Keratinocyte (primary cell): ENCODE measurements at regions not wholly inside any gene's neighbourhood (a gene's known extent, or its start where the extent isn't known, plus 50 kb on each side); places are given as distances from the start of the nearest gene placed in this dataset.
"Not testable (repeated sequence)": the region's sequence is repeated elsewhere in the genome, so short reads cannot be mapped to it uniquely, and the experiment has no call there.

ENCODE experiments used
- DNase-seq: peaks from one replicate; pipeline ENCODE4 v3.0.0-alpha.2; 2011; ENCODE audit warnings: low read depth, missing footprints, low spot score
- FAIRE-seq: peaks from 2 replicates; lab custom pipeline; 2011; peaks lifted over from hg19 to GRCh38; lab: Jason Lieb, UNC
- H2AFZ ChIP-seq: 2 replicates; pipeline ENCODE4 v1.6.0; 2012; ENCODE audit warnings: low read length, control low read depth, inconsistent platforms; ENCODE audit not compliant: control insufficient read depth
- H3K27ac ChIP-seq: 2 replicates; pipeline ENCODE4 v1.5.1; 2011; ENCODE audit warnings: low read length; ENCODE audit not compliant: control insufficient read depth, insufficient read depth
- H3K27me3 ChIP-seq: 3 replicates; pipeline ENCODE4 v1.6.0; 2011; ENCODE audit warnings: low read length; ENCODE audit not compliant: control insufficient read depth, insufficient read depth; ENCODE audit errors: extremely low read depth
- H3K36me3 ChIP-seq, 2 experiments: 2 replicates in 1 of 2; 3 replicates in 1 of 2; pipeline ENCODE4 v1.5.1; 2011; ENCODE audit warnings: low read length in 2 of 2, mild to moderate bottlenecking in 1 of 2; ENCODE audit not compliant: control insufficient read depth in 2 of 2, insufficient read depth in 2 of 2; ENCODE audit errors: extremely low read depth in 1 of 2
- H3K4me1 ChIP-seq: 3 replicates; pipeline ENCODE4 v1.5.1; 2011; ENCODE audit warnings: low read length; ENCODE audit not compliant: control insufficient read depth, insufficient read depth; ENCODE audit errors: extremely low read depth
- H3K4me2 ChIP-seq: 3 replicates; pipeline ENCODE4 v1.6.0; 2011; ENCODE audit warnings: low read depth, low read length; ENCODE audit not compliant: control insufficient read depth, insufficient read depth; ENCODE audit errors: extremely low read depth
- H3K4me3 ChIP-seq, 3 experiments: fragments of 200-600 bp in 1 of 3; sonication (generic) in 1 of 3; 2 replicates in 2 of 3; 3 replicates in 1 of 3; pipeline ENCODE4 v1.5.1; 2011 to 2016; ENCODE audit warnings: low read length in 3 of 3, mild to moderate bottlenecking in 3 of 3, control low read depth in 2 of 3, inconsistent platforms in 1 of 3, low read depth in 1 of 3, mixed read lengths in 1 of 3, mixed run types in 1 of 3, moderate library complexity in 1 of 3; ENCODE audit not compliant: control insufficient read depth in 2 of 3, insufficient read depth in 2 of 3; ENCODE audit errors: extremely low read depth in 1 of 3
- H3K79me2 ChIP-seq: 2 replicates; pipeline ENCODE4 v1.6.0; 2012; ENCODE audit warnings: low read length; ENCODE audit not compliant: control insufficient read depth, insufficient read depth
- H3K9ac ChIP-seq: 3 replicates; pipeline ENCODE4 v1.6.0; 2011; ENCODE audit warnings: low read length; ENCODE audit not compliant: control insufficient read depth, insufficient read depth; ENCODE audit errors: extremely low read depth
- H3K9me1 ChIP-seq: 3 replicates; pipeline ENCODE4 v1.6.0; 2011; ENCODE audit warnings: low read length; ENCODE audit not compliant: control insufficient read depth, insufficient read depth; ENCODE audit errors: extremely low read depth
- H3K9me3 ChIP-seq: 2 replicates; pipeline ENCODE4 v1.5.1; 2012; ENCODE audit warnings: low read depth, low read length; ENCODE audit not compliant: control insufficient read depth
- H4K20me1 ChIP-seq: 3 replicates; pipeline ENCODE4 v1.6.0; 2011; ENCODE audit warnings: low read length; ENCODE audit not compliant: control insufficient read depth, insufficient read depth; ENCODE audit errors: extremely low read depth
- CTCF ChIP-seq, 3 experiments: IDR thresholded peaks in 1 of 3; conservative IDR thresholded peaks in 1 of 3; optimal IDR thresholded peaks in 1 of 3; 2 replicates in 2 of 3; 3 replicates in 1 of 3; pipeline versions ENCODE3 to v1.5.1; 2011; ENCODE audit warnings: low read length in 3 of 3, mild to moderate bottlenecking in 3 of 3, moderate library complexity in 2 of 3, control low read depth in 1 of 3, inconsistent platforms in 1 of 3; ENCODE audit not compliant: insufficient read depth in 2 of 3; ENCODE audit errors: extremely low read depth in 1 of 3
- EZH2 ChIP-seq: IDR thresholded peaks from one replicate; pipeline ENCODE4 v1.6.1; 2012; ENCODE audit warnings: inconsistent platforms, mild to moderate bottlenecking, low read length, moderate library complexity
- dilution Hi-C: fragments of 300-500 bp; cut with MboI; formaldehyde crosslinking; loops from one replicate; pipeline ENCODE4 v1.7.0; 2020; ENCODE audit warnings: low sequenced_read_pairs; ENCODE audit not compliant: extremely low pct_ligation_motif_present

GRCh38 chr2:75431276-75431675 lies 129.5 kb downstream of the EVA1A start:
- TF ChIP-seq EZH2 (no peak), CTCF (optimal IDR thresholded peaks at IDR 0.05 in 1 of 3, IDR thresholded peaks at IDR 0.05 in 1 of 3, conservative IDR thresholded peaks at IDR 0.05 in 1 of 3; ENCODE audit: extremely low read depth in 1 of 3, insufficient read depth in 2 of 3, low read length in 3 of 3) (no peak)
- Histone ChIP-seq H3K27ac (no peak overlapping the region), H3K9me3 (no peaks in the 10 kb centered on the region), H3K4me2 (no peak overlapping the region), H3K79me2 (no peaks in the 10 kb centered on the region), H4K20me1 (no peaks in the 10 kb centered on the region), H3K36me3 (no peaks in the 10 kb centered on the region), H2AFZ (no peak overlapping the region), H3K9ac (no peak overlapping the region), H3K4me3 (no peak overlapping the region), H3K9me1 (no peaks in the 10 kb centered on the region), H3K4me1 (peaks cover 12% of the 10 kb centered on the region), H3K27me3 (no peaks in the 10 kb centered on the region)
- dilution Hi-C loops: no loop called here
- DNase-seq: no peak
- FAIRE-seq: no peak

DNA sequence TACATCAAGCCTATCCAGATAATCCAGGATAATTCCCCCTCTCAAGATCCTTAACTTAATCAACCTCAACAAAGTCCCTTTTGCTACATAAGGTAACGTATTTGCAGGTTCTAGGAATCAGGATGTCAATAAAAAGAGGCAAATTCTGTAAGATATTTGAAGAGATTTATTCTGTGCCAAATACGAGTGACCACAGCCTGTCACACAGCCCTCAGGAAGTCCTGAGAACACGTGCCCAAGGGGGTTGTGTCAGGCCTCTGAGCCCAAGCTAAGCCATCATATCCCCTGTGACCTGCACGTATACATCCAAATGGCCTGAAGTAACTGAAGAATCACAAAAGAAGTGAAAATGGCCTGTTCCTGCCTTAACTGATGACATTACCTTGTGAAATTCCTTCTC lies 130.3 kb downstream of the EVA1A start:
- dilution Hi-C loops, FAIRE-seq, H3K36me3 ChIP-seq, H3K4me3 ChIP-seq, DNase-seq, H3K27me3 ChIP-seq, H3K4me2 ChIP-seq, H3K79me2 ChIP-seq, H3K9me1 ChIP-seq, H2AFZ ChIP-seq, H3K9ac ChIP-seq, H4K20me1 ChIP-seq, H3K27ac ChIP-seq, H3K9me3 ChIP-seq: not testable (repeated sequence)
- peaks cover 12% of the 10 kb centered on the region for H3K4me1 ChIP-seq

DNA sequence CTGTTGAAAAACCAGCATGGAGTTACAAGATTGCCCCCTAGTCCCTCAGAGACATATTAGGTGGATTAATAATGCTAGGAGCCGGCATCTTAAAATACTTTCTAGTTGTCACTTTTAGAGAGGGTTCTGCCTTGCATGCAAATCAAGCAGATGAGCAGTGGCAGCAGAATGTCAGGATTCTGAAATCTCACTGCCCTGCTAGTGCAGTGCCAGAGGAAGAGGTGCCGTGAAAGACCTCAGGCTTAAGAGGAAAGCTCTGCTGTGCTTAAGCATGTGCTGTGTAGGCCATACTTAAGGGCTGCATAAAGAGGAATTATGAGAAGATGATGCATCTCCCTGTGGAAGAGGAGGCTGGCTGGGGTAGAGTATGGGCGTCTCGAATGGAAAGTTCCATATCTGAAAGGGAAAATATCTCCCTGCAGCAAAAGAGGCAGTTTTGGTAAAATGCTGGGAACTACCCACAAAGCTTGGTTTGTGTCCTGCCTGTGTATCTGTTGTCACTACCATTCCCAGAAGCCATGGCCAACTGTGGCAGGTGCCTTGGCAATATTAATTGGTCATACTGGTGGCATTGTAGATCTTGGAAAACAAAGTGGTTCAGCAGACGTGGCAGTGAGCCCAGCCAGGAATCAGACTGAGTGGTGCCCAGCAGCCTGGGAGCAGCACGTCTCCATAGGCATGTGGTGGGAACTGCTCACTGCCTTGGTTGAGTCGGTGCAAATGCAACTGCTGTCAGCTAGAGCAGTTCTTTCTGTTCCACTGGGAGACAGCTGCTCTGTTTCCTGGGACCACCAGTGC lies 131.9 kb downstream of the EVA1A start:
- dilution Hi-C loops: no loop called here
- no peak for FAIRE-seq
- no peaks in the 10 kb centered on the region for H3K9me3 ChIP-seq
- H4K20me1 ChIP-seq: no peaks in the 10 kb centered on the region
- H3K4me2 ChIP-seq: no peak overlapping the region
- peaks cover 12% of the 10 kb centered on the region for H3K4me1 ChIP-seq
- TF ChIP-seq EZH2 (no peak), CTCF (optimal IDR thresholded peaks at IDR 0.05 in 1 of 3, IDR thresholded peaks at IDR 0.05 in 1 of 3, conservative IDR thresholded peaks at IDR 0.05 in 1 of 3; ENCODE audit: extremely low read depth in 1 of 3, insufficient read depth in 2 of 3, low read length in 3 of 3) (no peak)
- no peaks in the 10 kb centered on the region for H3K36me3 ChIP-seq
- H2AFZ ChIP-seq: no peak overlapping the region
- H3K9ac ChIP-seq: no peak overlapping the region
- H3K4me3 ChIP-seq: no peak overlapping the region
- no peak for DNase-seq
- no peaks in the 10 kb centered on the region for H3K79me2 ChIP-seq
- H3K27me3 ChIP-seq: no peaks in the 10 kb centered on the region
- no peak overlapping the region for H3K27ac ChIP-seq
- no peaks in the 10 kb centered on the region for H3K9me1 ChIP-seq
